ENCODE measurements at regions not wholly inside any gene's neighbourhood (a gene's known extent, or its start where the extent isn't known, plus 50 kb on each side); places are given as distances from the start of the nearest gene placed in this dataset.

GRCh38 chr12:127539226-127539858 lies 727.6 kb upstream of the TMEM132C start:
- DNase-seq: no peak

- no peak for DNase-seq
Measured at GRCh38 chr12:127542391-127542790, 724.6 kb upstream of the TMEM132C start.

- no peak for DNase-seq
Measured at GRCh38 chr12:127542931-127543330, 724.0 kb upstream of the TMEM132C start.

DNA sequence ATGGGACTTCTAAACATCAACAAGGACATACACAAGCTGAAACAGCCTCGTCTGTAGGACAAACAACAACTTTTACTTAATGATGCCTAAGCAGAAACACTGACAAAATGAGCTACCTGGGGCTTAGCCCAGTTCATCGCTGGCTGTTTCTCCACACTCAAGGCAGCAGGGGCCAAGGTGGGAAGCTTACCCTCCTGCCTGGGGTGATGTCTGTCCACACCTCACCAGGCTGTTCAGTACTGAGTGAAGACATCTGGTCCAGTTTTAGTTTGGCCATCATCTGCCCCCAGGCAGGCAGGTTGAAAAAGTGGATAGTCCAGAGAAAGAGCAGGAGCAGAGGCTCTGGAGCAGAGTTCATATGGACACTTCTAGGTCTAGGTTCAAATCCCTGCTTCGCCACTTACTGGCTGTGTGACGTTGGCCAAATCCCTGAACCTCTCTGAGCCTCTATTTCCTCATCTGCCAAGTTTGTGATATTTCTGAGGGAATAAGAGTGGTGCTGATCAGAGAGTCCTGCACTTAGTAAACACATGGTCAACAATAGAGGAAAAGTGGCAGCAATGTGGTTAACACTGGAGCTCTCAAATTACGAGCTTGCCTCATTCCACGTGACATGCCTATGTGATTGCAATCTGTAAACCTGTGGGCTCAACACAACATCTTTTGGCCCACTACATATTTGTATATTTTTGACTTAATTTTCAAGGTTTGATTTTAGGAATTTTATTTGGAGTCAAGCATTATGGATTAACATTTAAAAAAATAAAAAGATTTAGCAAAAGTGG lies 720.1 kb upstream of the TMEM132C start:
- no peak for DNase-seq

GRCh38 chr12:127548123-127548553 lies 718.8 kb upstream of the TMEM132C start:
- no peak for DNase-seq

DNA sequence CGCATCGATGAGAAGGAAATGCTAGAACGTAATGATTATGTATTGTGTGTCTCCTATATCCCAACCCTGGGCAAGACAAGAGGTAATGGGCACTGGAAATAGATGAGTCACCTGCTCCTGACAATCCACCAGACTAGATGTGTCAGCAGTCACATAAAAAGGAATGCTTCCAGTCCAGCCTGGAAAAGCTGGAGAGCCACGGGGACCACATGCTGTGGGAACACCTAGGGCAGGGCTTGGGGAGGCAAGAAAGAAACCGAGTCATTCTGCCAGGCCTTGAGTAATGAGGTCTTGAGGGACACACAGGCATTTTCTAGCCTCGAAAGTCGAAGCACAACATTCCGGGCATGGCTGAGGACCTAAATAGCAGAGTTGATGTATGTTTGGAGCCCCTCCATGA lies 716.7 kb upstream of the TMEM132C start:
- DNase-seq: no peak

DNA sequence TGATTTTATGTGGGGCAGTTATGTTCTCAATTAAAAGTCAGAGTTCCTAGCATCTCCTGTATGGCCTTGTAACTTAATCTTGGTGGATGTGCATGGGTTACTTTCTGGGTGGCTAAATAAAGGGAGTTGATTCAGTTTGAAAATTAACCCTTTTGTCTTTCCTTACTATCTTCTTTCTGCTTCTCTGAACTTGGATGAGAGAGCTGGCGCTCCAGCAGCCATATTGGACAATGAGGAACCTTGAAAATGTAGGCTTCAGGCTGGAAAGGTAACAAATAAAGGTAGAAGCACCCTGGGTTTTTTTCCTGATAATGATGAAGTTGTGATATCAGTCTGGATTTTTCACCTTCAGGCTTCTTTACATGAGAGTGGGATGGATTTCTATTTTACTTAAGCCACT lies 714.1 kb upstream of the TMEM132C start:
- DNase-seq: no peak

DNA sequence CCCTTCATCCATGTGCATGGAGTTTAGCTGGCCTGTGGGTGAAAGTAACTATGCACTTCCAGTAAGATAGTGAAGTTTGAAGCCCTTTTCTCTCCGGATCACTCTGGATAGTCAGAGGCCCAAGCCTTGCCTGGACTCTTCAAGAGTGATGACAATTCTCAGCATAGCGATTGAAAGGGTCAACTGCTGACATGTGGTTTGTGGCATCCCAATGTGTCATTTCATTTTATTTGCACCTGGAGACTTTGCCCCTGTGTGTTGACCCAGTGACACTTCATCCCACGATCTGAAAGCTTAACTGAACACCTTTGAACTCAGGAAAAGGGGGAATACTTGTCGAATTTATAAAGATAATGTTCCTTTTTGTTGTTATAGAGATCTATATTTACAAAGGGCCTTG lies 711.9 kb upstream of the TMEM132C start:
- DNase-seq: no peak

DNA sequence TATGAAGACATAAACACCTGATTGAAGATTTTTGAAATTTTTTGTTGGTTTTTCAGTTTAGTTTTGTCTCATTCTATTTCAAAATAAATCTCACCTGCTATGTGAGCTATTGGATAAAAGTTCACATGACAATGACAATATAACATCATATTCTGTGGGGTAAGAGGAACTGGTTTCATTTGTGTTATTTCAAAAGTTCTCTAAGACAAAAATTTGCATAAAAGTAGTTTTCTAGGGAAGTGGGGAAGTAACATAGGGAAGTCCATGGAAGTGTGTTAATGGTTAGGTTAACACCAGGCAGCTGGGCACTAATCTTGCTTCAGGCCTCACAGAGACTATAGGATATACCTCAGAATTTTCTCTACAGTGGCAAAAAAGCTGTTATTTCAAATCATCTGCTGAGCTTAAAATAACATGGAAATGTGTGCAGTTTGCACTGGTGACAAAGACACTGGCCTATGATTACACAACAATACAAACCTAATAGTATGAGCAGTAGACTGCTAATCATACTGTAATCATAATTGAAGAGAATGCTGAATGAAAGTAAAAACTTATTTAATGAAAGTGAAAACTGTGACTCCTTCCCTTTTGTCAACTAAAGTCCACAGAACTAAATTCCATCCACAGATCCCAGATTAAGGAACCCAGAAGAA lies 710.6 kb upstream of the TMEM132C start:
- DNase-seq: no peak

- DNase-seq: no peak
Measured at GRCh38 chr12:127558361-127558760, 708.6 kb upstream of the TMEM132C start.

- DNase-seq: no peak
Measured at GRCh38 chr12:127559349-127560040, 707.5 kb upstream of the TMEM132C start.

DNA sequence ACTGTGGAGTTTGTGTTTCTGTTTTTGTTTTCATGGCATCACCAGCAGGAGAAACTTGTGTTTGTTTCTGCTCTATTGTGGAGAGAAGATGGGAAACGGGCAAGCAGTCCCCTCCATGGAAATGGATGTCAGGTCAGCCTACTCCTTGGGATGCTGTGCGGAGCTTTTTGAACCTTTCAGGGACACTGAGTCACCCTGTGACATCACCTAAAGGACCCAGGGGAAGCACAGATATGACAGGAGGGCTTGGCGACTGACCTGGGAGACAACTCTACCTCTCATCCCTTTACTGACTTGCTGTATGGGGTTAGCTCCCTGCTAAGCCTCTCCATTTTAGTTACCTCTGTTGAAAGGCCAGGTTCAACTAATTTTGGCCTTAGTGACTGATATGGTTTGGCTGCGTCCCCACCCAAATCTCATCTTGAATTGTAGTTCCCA lies 706.9 kb upstream of the TMEM132C start:
- DNase-seq: no peak

- no peak for DNase-seq
Measured at GRCh38 chr12:127562816-127563215, 704.2 kb upstream of the TMEM132C start.

DNA sequence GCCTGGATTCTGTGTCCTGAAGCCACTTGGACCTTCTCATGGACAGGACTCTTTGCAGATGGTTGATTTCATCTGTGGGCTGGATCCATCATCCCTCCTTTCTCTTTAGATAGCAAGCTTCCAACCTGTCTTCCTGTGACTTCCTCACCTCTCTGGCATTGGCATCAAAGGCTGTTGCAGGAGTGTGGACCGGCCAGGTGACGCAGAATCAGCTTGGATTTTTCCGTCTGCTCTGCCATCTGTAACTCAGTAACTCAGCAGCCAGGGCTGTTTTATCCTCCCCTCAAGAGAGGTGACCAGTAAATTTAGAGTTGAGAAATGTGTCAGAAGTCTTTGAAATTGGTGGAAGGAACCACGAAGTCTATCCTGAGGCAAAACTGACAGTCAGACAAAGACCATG lies 701.7 kb upstream of the TMEM132C start:
- DNase-seq: no peak

GRCh38 chr12:127567531-127567930 lies 699.4 kb upstream of the TMEM132C start:
- DNase-seq: no peak

- no peak for DNase-seq
Measured at GRCh38 chr12:127570387-127570786, 696.6 kb upstream of the TMEM132C start.

DNA sequence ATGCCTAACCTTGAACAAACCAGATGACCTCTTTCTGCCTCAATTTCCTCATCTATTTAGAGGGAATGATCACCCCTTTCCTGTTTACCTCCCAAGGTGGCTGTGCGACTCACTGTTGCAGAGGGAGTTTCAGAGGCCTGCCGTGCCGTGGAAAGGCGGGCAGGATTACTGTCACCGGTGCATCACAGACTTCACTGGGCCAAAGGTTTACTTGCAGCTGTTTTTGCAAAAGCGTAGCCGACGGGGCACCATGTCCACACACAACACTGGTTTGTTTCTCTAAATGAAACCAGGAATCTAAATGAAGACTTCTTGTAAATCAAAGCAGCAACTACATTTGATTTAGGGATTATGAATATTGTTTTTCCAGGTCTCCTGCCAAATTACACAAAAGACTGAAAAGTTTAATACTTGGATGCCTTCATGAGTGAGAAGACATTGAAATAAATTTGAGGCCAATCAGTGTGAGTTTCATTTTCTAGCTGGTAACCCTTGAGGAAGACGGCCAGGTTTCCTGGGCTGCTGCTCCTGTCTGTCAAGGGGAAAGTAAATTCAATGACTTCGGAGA lies 696.1 kb upstream of the TMEM132C start:
- no peak for DNase-seq

DNA sequence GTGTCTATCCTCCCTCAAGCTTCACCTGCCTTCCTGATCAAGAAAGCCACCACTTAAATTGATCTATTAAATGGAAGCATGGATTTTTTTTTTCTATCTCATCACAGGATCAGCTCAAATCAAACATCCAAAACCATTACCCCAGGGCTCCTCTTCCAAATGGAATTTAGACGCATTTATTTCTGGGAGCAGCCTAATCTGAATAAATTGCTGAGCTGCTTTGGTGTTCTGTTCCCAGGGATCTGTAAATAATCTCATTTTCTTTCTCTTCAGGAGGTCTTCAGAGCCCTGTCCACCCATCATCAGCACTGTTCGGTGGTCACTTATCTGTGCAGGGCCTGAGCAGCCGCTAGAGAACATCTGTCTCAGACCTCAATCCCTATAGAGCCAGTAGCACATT lies 695.4 kb upstream of the TMEM132C start:
- no peak for DNase-seq

GRCh38 chr12:127579446-127579845 lies 687.5 kb upstream of the TMEM132C start:
- DNase-seq: no peak

GRCh38 chr12:127582074-127582473 lies 684.9 kb upstream of the TMEM132C start:
- no peak for DNase-seq

DNA sequence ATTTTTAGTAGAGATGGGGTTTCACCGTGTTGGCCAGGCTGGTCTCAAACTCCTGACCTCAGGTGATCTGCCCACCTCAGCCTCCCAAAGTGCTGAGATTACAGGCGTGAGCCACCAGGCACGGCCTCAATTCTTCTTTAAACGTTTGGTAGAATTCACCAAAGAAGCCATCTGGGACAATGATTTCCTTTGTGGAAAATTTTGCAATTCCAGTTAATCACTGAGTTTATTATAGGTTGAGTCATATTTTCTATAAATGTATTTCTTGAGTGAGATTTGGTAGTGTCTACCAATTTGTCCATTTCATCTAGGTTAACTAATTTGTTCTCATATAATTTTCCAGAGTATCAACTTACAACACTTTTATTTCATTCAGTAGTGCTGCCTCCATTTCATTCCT lies 683.9 kb upstream of the TMEM132C start:
- DNase-seq: no peak

GRCh38 chr12:127588249-127588648 lies 678.7 kb upstream of the TMEM132C start:
- no peak for DNase-seq

DNA sequence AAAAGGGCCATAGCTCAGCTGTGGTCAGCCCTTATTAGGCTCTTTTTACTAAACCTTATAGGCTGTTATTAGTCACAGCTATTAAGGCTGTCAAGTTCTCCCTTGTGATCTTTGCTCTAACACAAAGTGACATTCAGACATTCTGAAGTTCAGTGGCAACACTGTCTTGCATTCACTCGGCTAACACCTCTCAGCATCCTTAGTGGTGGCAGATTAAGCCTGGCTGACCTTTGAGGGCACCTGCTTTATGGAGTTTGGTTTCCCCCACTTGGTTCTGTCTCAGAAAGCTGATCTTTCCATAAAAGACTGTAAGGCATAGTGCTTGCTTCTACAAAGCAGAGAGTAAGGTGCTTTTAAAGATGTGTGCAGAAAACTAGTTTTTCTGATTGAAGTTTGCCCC lies 677.4 kb upstream of the TMEM132C start:
- DNase-seq: no peak

Data from GF-D8 (cell line).